Heart left ventricle (tissue), 16 donors: ENCODE measurements at regions not wholly inside any gene's neighbourhood (a gene's known extent, or its start where the extent isn't known, plus 50 kb on each side); places are given as distances from the start of the nearest gene placed in this dataset.

Experiments used
- ATAC-seq, 4 donors: fragments of 200-7000 bp; cut with Tn5 transposase; one replicate each; pipeline ENCODE4 v1.9.1; 2020 to 2022; ENCODE audit warnings: moderate library complexity in 4 of 4, mild to moderate bottlenecking in 3 of 4, moderate number of reproducible peaks in 1 of 4
- DNase-seq, 5 donors: peaks; one replicate each; pipeline ENCODE4 v3.0.0-alpha.2; 2020
- H3K27ac ChIP-seq, 12 donors: fragments of 200-600 bp; sonication (generic) in 4 of 12; one replicate each; pipeline versions ENCODE4 v1.5.0 to v1.8.0; 2016 to 2022; ENCODE audit warnings: mild to moderate bottlenecking in 2 of 12
- H3K27me3 ChIP-seq, 9 donors: fragments of 200-600 bp; sonication (generic) in 2 of 9; one replicate each; pipeline versions ENCODE4 v1.5.1 to v1.8.0; 2016 to 2022; ENCODE audit warnings: mild to moderate bottlenecking in 3 of 9
- H3K36me3 ChIP-seq, 9 donors: fragments of 200-600 bp; sonication (generic) in 2 of 9; one replicate each; pipeline versions ENCODE4 v1.5.0 to v1.8.0; 2018 to 2022; ENCODE audit warnings: mild to moderate bottlenecking in 2 of 9
- H3K4me1 ChIP-seq, 12 donors: fragments of 200-600 bp; sonication (generic) in 4 of 12; one replicate each; pipeline versions ENCODE4 v1.5.0 to v1.8.0; 2016 to 2022; ENCODE audit warnings: mild to moderate bottlenecking in 3 of 12
- H3K4me3 ChIP-seq, 12 donors: fragments of 200-600 bp; sonication (generic) in 4 of 12; one replicate each; pipeline versions ENCODE4 v1.5.0 to v1.8.0; 2017 to 2022; ENCODE audit warnings: mild to moderate bottlenecking in 9 of 12, moderate library complexity in 4 of 12
- H3K9me3 ChIP-seq, 12 donors: fragments of 200-600 bp; sonication (generic) in 4 of 12; one replicate each; pipeline versions ENCODE4 v1.5.0 to v1.8.0; 2016 to 2022; ENCODE audit warnings: mild to moderate bottlenecking in 1 of 12
- POLR2A ChIP-seq, 2 donors: fragments of 450-650 bp; IDR thresholded peaks; one replicate each; pipeline ENCODE4 v1.6.1; 2017; ENCODE audit warnings: antibody characterized with exemption in 2 of 2, mild to moderate bottlenecking in 2 of 2, moderate library complexity in 2 of 2
- WGBS, 4 donors: extraction: QIAGEN DNeasy Blood & Tissue Kit in 2 of 4; methylation state at CpG; one replicate each; pipeline versions ENCODE4 v1.1.5 to v1.1.7; 2013 to 2018; 5-methylcytosine and 5-hydroxymethylcytosine counted together
- intact Hi-C, 10 donors: fragments of 100-400 bp; cut with DNase I; formaldehyde crosslinking; loops; one replicate each; pipeline versions ENCODE4 v1.11.1 to v1.14.2; 2022
- TF ChIP-seq, protein P1 (sequence below), 12 donors: fragments of 200-600 bp; sonication (generic) in 4 of 12; IDR thresholded peaks; one replicate each; pipeline versions ENCODE4 v1.5.0 to v1.8.0; 2018 to 2022; ENCODE audit warnings: antibody characterized with exemption in 12 of 12, mild to moderate bottlenecking in 5 of 12
- donor health status: ischemic (EF 13 %, LVEDD 7.1; RV severe dilation, severe dysfunction).
- donor health status: healthy with polysubstance abuse.
- donor health status: DM: no; HTN: yes; CAD: no.
- donor health status: DM: no; HTN: no; CAD: no.
- donor health status: ischemic (EF 25% LVEDD 6.9; RV normal size, moderate dysfunction).
- donor health status: ischemic (EF 25% LVEDD 5.7; RV mildly dilated, moderate dysfunction).
- donor health status: healthy.
- donor health status: DM: yes; HTN: yes; CAD: no.
- donor health status: ischemic (EF 35%, LVEDD 5.7; RV mildly dilated, moderate dysfunction).
- donor health status: nonischemic (EF 11% LVEDD 7.7; RV severe dilation, severe dysfunction).
- donor health status: DM: yes; HTN: yes; CAD: no.
- donor health status: PGD.
- donor health status: ischemic (EF 29% LVEDD 5.4; RV normal size, mild dysfunction).
- donor health status: nonischemic (EF 23%, LVEDD 6.1; RV moderate dilation, normal function).

DNA sequence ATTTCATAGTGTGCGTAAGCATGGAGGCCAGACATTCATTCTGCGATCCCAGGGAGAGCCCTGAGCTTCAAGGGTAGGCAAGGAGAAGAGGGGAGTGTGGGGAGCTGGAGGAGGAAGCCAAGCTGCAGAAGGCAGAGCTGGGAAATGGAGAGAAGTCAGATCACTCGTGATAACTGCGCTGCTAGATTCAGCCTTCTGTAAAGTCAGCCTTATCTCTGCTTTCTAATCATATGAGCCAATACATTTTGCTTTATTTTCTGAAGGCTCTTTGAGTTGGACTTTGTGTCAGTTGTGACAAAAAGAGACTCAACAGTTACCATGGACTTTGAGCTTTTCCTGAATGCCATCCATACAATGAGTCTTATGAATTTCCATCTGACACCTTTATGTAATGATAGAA lies 61.7 kb upstream of the CREB5 start:
- TF ChIP-seq, protein P1, sequence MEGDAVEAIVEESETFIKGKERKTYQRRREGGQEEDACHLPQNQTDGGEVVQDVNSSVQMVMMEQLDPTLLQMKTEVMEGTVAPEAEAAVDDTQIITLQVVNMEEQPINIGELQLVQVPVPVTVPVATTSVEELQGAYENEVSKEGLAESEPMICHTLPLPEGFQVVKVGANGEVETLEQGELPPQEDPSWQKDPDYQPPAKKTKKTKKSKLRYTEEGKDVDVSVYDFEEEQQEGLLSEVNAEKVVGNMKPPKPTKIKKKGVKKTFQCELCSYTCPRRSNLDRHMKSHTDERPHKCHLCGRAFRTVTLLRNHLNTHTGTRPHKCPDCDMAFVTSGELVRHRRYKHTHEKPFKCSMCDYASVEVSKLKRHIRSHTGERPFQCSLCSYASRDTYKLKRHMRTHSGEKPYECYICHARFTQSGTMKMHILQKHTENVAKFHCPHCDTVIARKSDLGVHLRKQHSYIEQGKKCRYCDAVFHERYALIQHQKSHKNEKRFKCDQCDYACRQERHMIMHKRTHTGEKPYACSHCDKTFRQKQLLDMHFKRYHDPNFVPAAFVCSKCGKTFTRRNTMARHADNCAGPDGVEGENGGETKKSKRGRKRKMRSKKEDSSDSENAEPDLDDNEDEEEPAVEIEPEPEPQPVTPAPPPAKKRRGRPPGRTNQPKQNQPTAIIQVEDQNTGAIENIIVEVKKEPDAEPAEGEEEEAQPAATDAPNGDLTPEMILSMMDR (IDR thresholded peaks at IDR 0.05), result no peak
- TF ChIP-seq POLR2A (IDR thresholded peaks at IDR 0.05), result no peak
- 77 to 87% (median 83%) methylated on average over 4 of the region's 4 CpGs for WGBS, 4 donors
- ATAC-seq (no peak), DNase-seq (no peak)
- no peaks in the 10 kb centered on the region for H3K27me3 ChIP-seq
- peaks cover 0 to 32% (median 4%) of the 10 kb centered on the region in 12 donors for H3K4me1 ChIP-seq
- H3K36me3 ChIP-seq, result no peaks in the 10 kb centered on the region
- no peaks in the 10 kb centered on the region for H3K9me3 ChIP-seq
- intact Hi-C loops, result no loop called here
- H3K4me3 ChIP-seq, result no peak overlapping the region
- no peak overlapping the region for H3K27ac ChIP-seq

DNA sequence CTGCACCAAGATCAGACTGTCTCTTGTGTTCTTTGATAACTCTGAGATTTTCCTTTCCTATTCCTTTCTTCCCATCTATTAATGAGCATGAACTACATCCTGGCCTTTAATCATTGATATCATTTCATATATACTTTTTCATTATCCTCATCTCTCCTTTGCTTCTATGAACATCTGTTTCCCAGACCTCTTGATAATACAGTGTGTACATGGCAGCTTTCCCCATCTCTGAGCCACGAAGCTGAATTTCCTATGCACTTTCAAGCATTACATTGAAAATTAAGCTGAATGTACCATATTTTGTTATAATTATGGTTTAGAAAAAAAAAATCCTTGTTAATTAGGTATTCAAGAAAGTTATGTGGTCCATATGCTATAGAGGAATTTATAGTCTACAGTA lies 60.9 kb upstream of the CREB5 start:
- no peak for TF ChIP-seq POLR2A (IDR thresholded peaks at IDR 0.05)
- TF ChIP-seq, protein P1 (IDR thresholded peaks at IDR 0.05), result no peak
- Histone ChIP-seq H3K4me3 (no peak overlapping the region), H3K4me1 (peaks cover 0 to 40% (median 8%) of the 10 kb centered on the region in 12 donors), H3K27ac (no peak overlapping the region), H3K36me3 (no peaks in the 10 kb centered on the region), H3K9me3 (no peaks in the 10 kb centered on the region), H3K27me3 (no peaks in the 10 kb centered on the region)
- intact Hi-C loops, result no loop called here
- WGBS, 4 donors, result 37 to 56% (median 50%) methylated on average over 1 of the region's 1 CpG
- DNase-seq, result no peak
- no peak for ATAC-seq

DNA sequence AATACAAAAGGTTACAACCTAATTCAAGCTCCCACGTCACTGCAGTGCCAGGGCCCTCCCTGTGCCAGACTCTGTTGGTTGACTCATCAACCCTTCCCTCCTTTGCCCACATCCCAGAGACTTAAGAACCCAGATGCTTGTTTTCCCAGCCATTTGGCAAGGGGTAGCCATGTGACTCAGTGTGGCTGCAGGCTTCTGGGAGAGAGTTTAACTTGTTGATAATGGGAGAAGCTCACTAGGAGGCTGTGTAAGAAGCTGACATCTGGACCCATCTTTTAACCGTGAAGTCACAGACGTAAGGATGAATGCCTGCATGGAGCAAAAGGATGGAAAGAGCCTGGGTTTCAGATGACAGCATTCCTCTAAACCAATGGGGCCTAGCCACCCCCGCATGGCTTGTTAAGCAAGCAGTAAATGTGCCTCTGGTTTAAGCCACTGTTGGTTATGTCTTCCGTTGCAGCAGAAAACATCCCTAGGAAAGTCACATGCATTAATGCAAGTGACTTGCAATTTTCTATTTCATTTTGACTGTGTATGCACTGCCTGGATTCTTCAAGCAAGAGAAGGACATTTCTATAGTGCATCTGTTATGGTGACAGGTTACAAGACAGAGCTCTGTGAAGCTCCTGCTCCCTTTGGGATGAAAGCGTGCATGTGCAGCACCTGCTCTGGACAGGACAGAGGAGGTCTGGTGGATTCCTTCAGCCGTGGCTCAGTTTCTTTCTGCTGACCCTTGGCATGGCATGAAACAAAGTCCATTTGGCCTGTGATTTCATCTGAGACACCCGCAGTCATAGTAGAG lies 57.5 kb upstream of the CREB5 start:
- DNase-seq (peak in 1 of 5 donors; percentile 35), ATAC-seq (peak in 2 of 4 donors; percentile 69 to 71)
- Histone ChIP-seq H3K9me3 (no peaks in the 10 kb centered on the region), H3K27me3 (no peaks in the 10 kb centered on the region), H3K4me1 (peaks cover 0 to 20% (median 2%) of the 10 kb centered on the region in 12 donors), H3K27ac (no peak overlapping the region), H3K36me3 (no peaks in the 10 kb centered on the region), H3K4me3 (no peak overlapping the region)
- WGBS, 4 donors, result 81 to 89% (median 85%) methylated on average over 8 of the region's 8 CpGs
- intact Hi-C loops, result no loop called here
- no peak for TF ChIP-seq POLR2A (IDR thresholded peaks at IDR 0.05)
- TF ChIP-seq, protein P1 (IDR thresholded peaks at IDR 0.05), result no peak

DNA sequence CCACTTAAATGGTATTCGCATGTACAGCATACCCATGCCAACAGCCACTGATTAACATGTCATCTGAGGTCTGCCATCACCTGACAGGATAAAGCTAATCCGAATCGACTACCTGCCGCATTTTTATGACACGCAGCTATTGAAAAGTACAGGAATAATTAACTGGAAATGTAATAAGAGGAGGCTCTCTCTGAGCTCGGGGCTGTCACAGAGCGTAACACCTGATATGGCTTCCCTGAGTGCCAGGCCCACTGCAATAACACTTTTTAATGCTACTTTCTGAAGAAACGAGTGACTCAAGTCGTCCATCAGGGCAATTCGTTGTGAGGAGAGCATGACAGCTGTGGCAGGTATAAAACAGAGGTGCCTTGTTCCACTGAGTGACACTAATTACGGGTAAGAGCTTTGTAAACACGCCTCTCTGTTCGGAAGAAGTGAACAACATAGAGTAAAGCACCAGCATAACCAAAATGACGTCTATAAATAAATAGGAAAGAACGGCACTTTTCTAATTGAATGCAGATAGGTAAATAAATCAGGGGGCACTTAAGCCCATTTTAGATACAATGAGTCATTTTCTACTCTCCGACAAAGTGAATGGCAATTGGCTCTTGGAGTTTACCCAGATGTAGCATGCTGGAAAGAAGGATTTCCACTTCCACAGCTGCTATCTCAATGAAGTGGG lies 56.5 kb upstream of the CREB5 start:
- Histone ChIP-seq H3K27ac (peak overlapping the region in 2 of 12 donors; percentile 28 to 32), H3K4me3 (no peak overlapping the region), H3K36me3 (no peaks in the 10 kb centered on the region), H3K27me3 (no peaks in the 10 kb centered on the region), H3K4me1 (peaks cover 0 to 20% (median 2%) of the 10 kb centered on the region in 12 donors), H3K9me3 (no peaks in the 10 kb centered on the region)
- intact Hi-C loops, result no loop called here
- TF ChIP-seq, protein P1 (IDR thresholded peaks at IDR 0.05), result no peak
- TF ChIP-seq POLR2A (IDR thresholded peaks at IDR 0.05), result no peak
- DNase-seq (no peak), ATAC-seq (peak in 1 of 4 donors; percentile 30)
- 44 to 52% (median 47%) methylated on average over 16 of the region's 16 CpGs for WGBS, 4 donors
